Panc1 (cell line): ENCODE measurements at regions not wholly inside any gene's neighbourhood (a gene's known extent, or its start where the extent isn't known, plus 50 kb on each side); places are given as distances from the start of the nearest gene placed in this dataset.

ENCODE experiments used
- ATAC-seq: fragments of 200-7000 bp; cut with Tn5 transposase; 2 replicates; pipeline ENCODE4 v1.9.1; 2020; ENCODE audit warnings: mild to moderate bottlenecking, moderate library complexity
- BruUV-seq: library from RNA; stranded (reverse); fragments of 400-500 nt; replicated peaks from 2 replicates; lab custom pipeline; 2021; lab: Mats Ljungman, UMichigan
- CTCF ChIA-PET: fragments of 300-600 bp; sonication (Branson Sonifier 250); formaldehyde crosslinking; loops from one replicate; lab custom pipeline; 2022; ENCODE audit warnings: antibody characterized with exemption; lab: Charles Lee
- POLR2A ChIA-PET: fragments of 300-600 bp; sonication (Branson Sonifier 250); formaldehyde crosslinking; loops from one replicate; lab custom pipeline; 2022; ENCODE audit warnings: antibody characterized with exemption; lab: Charles Lee
- DNase-seq: peaks from one replicate; pipeline ENCODE4 v3.0.0-alpha.2; 2010; ENCODE audit warnings: low read depth, low spot score
- H3K27ac ChIP-seq: 2 replicates; pipeline ENCODE4 v1.5.1; 2011; ENCODE audit warnings: mild to moderate bottlenecking, low read length, inconsistent platforms
- H3K27me3 ChIP-seq: fragments of 200-500 bp; sonication (Bioruptor generic); 2 replicates; pipeline ENCODE4 v1.6.0; 2014; ENCODE audit warnings: low read length, inconsistent platforms; ENCODE audit not compliant: control insufficient read depth, insufficient read depth
- H3K36me3 ChIP-seq: fragments of 200-500 bp; sonication (Bioruptor generic); 2 replicates; pipeline ENCODE4 v1.5.1; 2014; ENCODE audit warnings: inconsistent platforms, mild to moderate bottlenecking, low read length, moderate library complexity; ENCODE audit not compliant: control insufficient read depth, insufficient read depth
- H3K4me1 ChIP-seq: 2 replicates; pipeline ENCODE4 v1.5.1; 2011; ENCODE audit warnings: inconsistent platforms, mild to moderate bottlenecking, low read length, moderate library complexity; ENCODE audit not compliant: control insufficient read depth, insufficient read depth
- H3K4me3 ChIP-seq, 2 experiments: 2 replicates each; pipeline ENCODE4 v1.5.1; 2011 to 2012; ENCODE audit warnings: low read depth in 2 of 2, low read length in 2 of 2, mild to moderate bottlenecking in 2 of 2, inconsistent platforms in 1 of 2, moderate library complexity in 1 of 2
- H3K9me3 ChIP-seq: fragments of 200-500 bp; sonication (Bioruptor generic); 2 replicates; pipeline ENCODE4 v1.5.1; 2014; ENCODE audit warnings: low read depth, mild to moderate bottlenecking, inconsistent platforms, low read length, moderate library complexity; ENCODE audit not compliant: control insufficient read depth, insufficient read depth
- POLR2AphosphoS5 ChIP-seq: IDR thresholded peaks from 2 replicates; pipeline ENCODE4 v1.6.1; 2012; ENCODE audit warnings: mild to moderate bottlenecking, low read depth, low read length, moderate library complexity
- SIN3A ChIP-seq: IDR thresholded peaks from 2 replicates; pipeline ENCODE4 v1.6.1; 2012; ENCODE audit warnings: low read depth, mild to moderate bottlenecking, low read length, moderate library complexity, borderline replicate concordance; ENCODE audit not compliant: insufficient read depth
- TCF7L2 ChIP-seq: IDR thresholded peaks from 2 replicates; pipeline ENCODE4 v1.6.1; 2011; ENCODE audit warnings: mild to moderate bottlenecking, low read depth, low read length, inconsistent platforms
- in situ Hi-C: cut with HindIII; loops from 2 replicates; pipeline ENCODE4 v1.10.0; 2016; ENCODE audit warnings: low sequenced_read_pairs, low pct_unique_long_range_greater_than_20kb
- intact Hi-C: fragments of 100-400 bp; cut with micrococcal nuclease; formaldehyde crosslinking; loops from one replicate; pipeline ENCODE4 v1.10.0; 2022; ENCODE audit not compliant: unreplicated experiment
- TF ChIP-seq, protein P1 (sequence below): fragments of 450-650 bp; IDR thresholded peaks from 2 replicates; pipeline ENCODE4 v1.5.1; 2017; ENCODE audit warnings: mild to moderate bottlenecking
- TF ChIP-seq, protein P2 (sequence below), 2 experiments: IDR thresholded peaks; 2 replicates each; pipeline ENCODE4 v1.6.1; 2011 to 2012; ENCODE audit warnings: low read depth in 2 of 2, control low read depth in 1 of 2, low read length in 1 of 2, mild to moderate bottlenecking in 1 of 2, moderate library complexity in 1 of 2; ENCODE audit not compliant: insufficient read depth in 1 of 2

DNA sequence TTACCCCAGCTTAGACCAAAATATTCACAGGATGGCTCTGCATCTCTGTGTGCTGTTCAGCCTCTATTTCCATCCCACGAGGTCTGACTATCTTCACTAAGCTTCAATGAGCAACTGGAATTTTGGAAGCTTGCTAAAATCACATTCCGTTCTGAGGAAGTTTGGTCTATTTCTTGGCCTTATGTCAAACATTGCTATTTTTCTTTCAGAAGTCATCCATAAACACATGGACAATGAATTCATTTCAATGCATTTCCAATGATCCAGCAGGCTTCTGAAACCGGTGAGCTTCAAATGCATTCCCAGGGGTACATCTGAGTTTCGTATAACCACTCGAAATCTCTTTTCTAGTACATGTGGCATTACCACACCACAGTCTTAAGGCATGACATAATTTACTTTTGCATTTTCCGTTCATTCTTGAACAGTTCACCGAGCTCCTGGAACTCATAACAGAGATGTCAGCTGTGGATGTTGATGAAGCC, 294.1 kb upstream of the KAZN start:
- no peak overlapping the region for H3K27ac ChIP-seq
- ChIA-PET CTCF (no interaction called here), POLR2A (no interaction called here)
- ATAC-seq (no peak), DNase-seq (no peak)
- BruUV-seq = no TSS peak
- no peaks in the 10 kb centered on the region for H3K9me3 ChIP-seq
- intact Hi-C loops (no loop called here), in situ Hi-C loops (no loop called here)
- no peak overlapping the region for H3K4me3 ChIP-seq
- TF ChIP-seq, protein P1, sequence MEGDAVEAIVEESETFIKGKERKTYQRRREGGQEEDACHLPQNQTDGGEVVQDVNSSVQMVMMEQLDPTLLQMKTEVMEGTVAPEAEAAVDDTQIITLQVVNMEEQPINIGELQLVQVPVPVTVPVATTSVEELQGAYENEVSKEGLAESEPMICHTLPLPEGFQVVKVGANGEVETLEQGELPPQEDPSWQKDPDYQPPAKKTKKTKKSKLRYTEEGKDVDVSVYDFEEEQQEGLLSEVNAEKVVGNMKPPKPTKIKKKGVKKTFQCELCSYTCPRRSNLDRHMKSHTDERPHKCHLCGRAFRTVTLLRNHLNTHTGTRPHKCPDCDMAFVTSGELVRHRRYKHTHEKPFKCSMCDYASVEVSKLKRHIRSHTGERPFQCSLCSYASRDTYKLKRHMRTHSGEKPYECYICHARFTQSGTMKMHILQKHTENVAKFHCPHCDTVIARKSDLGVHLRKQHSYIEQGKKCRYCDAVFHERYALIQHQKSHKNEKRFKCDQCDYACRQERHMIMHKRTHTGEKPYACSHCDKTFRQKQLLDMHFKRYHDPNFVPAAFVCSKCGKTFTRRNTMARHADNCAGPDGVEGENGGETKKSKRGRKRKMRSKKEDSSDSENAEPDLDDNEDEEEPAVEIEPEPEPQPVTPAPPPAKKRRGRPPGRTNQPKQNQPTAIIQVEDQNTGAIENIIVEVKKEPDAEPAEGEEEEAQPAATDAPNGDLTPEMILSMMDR = no peak
- no peak for TF ChIP-seq TCF7L2
- TF ChIP-seq, protein P2, sequence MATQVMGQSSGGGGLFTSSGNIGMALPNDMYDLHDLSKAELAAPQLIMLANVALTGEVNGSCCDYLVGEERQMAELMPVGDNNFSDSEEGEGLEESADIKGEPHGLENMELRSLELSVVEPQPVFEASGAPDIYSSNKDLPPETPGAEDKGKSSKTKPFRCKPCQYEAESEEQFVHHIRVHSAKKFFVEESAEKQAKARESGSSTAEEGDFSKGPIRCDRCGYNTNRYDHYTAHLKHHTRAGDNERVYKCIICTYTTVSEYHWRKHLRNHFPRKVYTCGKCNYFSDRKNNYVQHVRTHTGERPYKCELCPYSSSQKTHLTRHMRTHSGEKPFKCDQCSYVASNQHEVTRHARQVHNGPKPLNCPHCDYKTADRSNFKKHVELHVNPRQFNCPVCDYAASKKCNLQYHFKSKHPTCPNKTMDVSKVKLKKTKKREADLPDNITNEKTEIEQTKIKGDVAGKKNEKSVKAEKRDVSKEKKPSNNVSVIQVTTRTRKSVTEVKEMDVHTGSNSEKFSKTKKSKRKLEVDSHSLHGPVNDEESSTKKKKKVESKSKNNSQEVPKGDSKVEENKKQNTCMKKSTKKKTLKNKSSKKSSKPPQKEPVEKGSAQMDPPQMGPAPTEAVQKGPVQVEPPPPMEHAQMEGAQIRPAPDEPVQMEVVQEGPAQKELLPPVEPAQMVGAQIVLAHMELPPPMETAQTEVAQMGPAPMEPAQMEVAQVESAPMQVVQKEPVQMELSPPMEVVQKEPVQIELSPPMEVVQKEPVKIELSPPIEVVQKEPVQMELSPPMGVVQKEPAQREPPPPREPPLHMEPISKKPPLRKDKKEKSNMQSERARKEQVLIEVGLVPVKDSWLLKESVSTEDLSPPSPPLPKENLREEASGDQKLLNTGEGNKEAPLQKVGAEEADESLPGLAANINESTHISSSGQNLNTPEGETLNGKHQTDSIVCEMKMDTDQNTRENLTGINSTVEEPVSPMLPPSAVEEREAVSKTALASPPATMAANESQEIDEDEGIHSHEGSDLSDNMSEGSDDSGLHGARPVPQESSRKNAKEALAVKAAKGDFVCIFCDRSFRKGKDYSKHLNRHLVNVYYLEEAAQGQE (IDR thresholded peaks at IDR 0.05; ENCODE audit: insufficient read depth in 1 of 2, low read depth in 2 of 2, low read length in 1 of 2) = no peak
- H3K27me3 ChIP-seq = peaks cover 3% of the 10 kb centered on the region; the same call in 1 of the 2 replicates
- no peaks in the 10 kb centered on the region for H3K36me3 ChIP-seq
- no peaks in the 10 kb centered on the region for H3K4me1 ChIP-seq

GRCh38 chr1:14308460-14308859, 290.0 kb upstream of the KAZN start:
- CTCF ChIA-PET = no interaction called here
- no peak for DNase-seq
- TF ChIP-seq POLR2AphosphoS5 (no peak), SIN3A (no peak), TCF7L2 (no peak)
- TF ChIP-seq, protein P1 = no peak
- TF ChIP-seq, protein P2 (IDR thresholded peaks at IDR 0.05; ENCODE audit: insufficient read depth in 1 of 2, low read depth in 2 of 2, low read length in 1 of 2) = no peak
- H3K27ac ChIP-seq = no peak overlapping the region
- no TSS peak for BruUV-seq
- no peak for ATAC-seq
- H3K4me3 ChIP-seq = no peak overlapping the region
- intact Hi-C loops (no loop called here), in situ Hi-C loops (no loop called here)
- no peaks in the 10 kb centered on the region for H3K36me3 ChIP-seq
- no peaks in the 10 kb centered on the region; the same call in 1 of the 2 replicates for H3K27me3 ChIP-seq
- no peaks in the 10 kb centered on the region for H3K4me1 ChIP-seq
- no peaks in the 10 kb centered on the region for H3K9me3 ChIP-seq
- POLR2A ChIA-PET = no interaction called here
